Muscle layer of colon (tissue), 2 donors: ENCODE measurements at regions not wholly inside any gene's neighbourhood (a gene's known extent, or its start where the extent isn't known, plus 50 kb on each side); places are given as distances from the start of the nearest gene placed in this dataset.

ENCODE experiments used
- H3K27ac ChIP-seq: one replicate; pipeline ENCODE4 v1.7.0; 2013; ENCODE audit warnings: low read depth, mild to moderate bottlenecking, low read length, moderate library complexity
- H3K27me3 ChIP-seq, 2 donors: one replicate each; pipeline ENCODE4 v1.7.0; 2013; ENCODE audit warnings: low read length in 2 of 2, mild to moderate bottlenecking in 2 of 2; ENCODE audit not compliant: insufficient read depth in 2 of 2, control insufficient read depth in 1 of 2
- H3K36me3 ChIP-seq: one replicate; pipeline ENCODE4 v1.7.0; 2013; ENCODE audit warnings: mild to moderate bottlenecking, low read length; ENCODE audit not compliant: insufficient read depth
- H3K4me1 ChIP-seq: one replicate; pipeline ENCODE4 v1.7.0; 2013; ENCODE audit warnings: mild to moderate bottlenecking, low read length; ENCODE audit not compliant: insufficient read depth
- H3K4me3 ChIP-seq, 2 donors: one replicate each; pipeline ENCODE4 v1.7.0; 2013; ENCODE audit warnings: low read length in 2 of 2, low read depth in 1 of 2, mild to moderate bottlenecking in 1 of 2, moderate library complexity in 1 of 2
- H3K9ac ChIP-seq: one replicate; pipeline ENCODE4 v1.7.0; 2013; ENCODE audit warnings: low read length
- H3K9me3 ChIP-seq: one replicate; pipeline ENCODE4 v1.7.0; 2013; ENCODE audit warnings: mild to moderate bottlenecking, low read length
- donor health status: abdominal sarcoma.
- donor health status: Adenocarcinoma of cecum.

DNA sequence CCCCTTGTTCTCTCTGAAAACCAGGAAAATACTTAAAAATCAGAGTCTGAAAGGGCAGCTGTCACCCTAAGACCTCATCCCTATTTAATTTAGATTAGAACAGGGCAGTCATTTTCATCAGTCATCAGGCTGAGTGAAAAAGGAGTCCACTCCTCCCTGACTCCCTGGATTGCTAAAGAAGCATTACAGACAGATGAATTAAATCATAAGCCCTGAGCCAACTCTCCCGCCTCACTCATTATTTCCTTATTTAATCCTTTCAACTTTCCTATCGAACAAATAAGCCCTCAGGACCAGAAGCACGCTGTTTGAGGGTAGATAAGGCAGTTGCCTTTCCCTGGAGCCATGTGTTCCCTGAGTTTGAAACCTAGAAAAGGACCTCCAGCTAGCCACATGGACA is 201.9 kb upstream of the ANKRD55 start:
- Histone ChIP-seq H3K36me3 (no peaks in the 10 kb centered on the region), H3K4me1 (no peaks in the 10 kb centered on the region), H3K9ac (no peak overlapping the region), H3K4me3 (no peak overlapping the region), H3K9me3 (no peaks in the 10 kb centered on the region), H3K27ac (no peak overlapping the region), H3K27me3 (no peaks in the 10 kb centered on the region)

DNA sequence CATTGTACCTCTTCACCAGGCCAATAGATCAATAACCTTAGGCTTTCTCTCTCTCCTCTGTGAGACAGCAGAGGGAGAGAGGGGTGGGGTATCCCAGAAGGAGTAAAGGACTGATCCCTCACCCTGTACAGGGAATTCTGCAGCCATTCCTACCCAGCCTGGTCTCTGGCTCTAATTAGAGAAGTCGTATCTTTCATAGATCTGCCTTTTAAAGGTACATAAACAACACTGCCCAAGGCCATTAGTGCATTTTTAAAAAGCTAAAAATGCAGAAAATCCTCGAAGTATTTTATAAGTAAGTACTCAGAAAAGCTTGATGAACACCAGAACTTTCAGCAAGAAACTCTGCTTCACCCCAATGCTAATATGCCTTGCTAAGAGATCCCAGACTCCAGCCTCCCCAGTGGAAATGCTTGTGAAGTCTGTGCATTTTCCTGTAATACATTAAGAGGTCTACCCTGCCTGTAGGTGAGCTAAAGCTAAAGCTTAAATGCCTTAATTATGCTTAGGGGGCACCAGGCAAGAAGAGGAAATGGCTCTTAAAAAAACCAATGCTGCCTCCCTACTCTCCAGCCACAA is 200.0 kb upstream of the ANKRD55 start:
- H3K36me3 ChIP-seq, result no peaks in the 10 kb centered on the region
- H3K27me3 ChIP-seq, result no peaks in the 10 kb centered on the region
- no peak overlapping the region for H3K9ac ChIP-seq
- no peaks in the 10 kb centered on the region for H3K4me1 ChIP-seq
- H3K27ac ChIP-seq, result no peak overlapping the region
- no peaks in the 10 kb centered on the region for H3K9me3 ChIP-seq
- no peak overlapping the region for H3K4me3 ChIP-seq

DNA sequence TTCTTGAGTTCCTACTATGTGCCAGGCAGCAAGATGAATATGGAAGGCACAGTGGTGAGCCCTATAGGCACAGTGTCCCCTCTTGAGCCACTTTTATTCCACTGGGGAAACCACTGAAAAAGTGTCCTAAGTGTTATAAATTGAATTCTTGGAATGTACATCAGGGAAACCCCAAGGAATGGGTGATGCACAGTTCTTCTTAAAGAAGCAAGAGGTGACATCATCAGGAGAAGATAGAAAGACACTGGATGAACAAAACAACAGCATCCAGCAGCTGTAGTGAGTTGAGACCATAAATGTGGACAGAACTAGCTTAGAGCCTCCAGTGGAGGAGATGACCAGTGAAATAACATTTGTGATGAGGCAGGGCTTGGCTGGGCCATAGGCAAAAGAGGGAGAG is 199.2 kb upstream of the ANKRD55 start:
- H3K27me3 ChIP-seq, result no peaks in the 10 kb centered on the region
- H3K4me1 ChIP-seq, result no peaks in the 10 kb centered on the region
- H3K9ac ChIP-seq, result no peak overlapping the region
- no peaks in the 10 kb centered on the region for H3K9me3 ChIP-seq
- no peaks in the 10 kb centered on the region for H3K36me3 ChIP-seq
- no peak overlapping the region for H3K27ac ChIP-seq
- no peak overlapping the region for H3K4me3 ChIP-seq

DNA sequence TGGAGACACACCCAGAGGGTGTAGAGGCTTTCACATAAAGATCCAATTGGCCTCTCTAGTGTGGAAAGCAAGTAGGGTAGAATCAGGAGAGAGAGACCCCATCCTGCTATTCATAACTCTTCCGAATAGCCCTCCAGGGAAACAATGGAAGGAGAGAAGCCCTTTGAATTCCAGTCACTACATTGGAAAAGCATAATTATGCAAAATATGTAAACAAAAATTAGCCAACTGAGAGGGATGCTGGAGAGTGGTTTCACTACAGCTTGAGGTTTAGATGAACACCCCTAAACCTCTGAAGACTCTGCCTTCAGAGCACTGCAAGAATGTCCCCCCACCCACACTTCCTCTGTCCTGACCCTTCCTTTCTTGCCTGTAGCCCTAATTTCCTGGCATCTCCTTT is 197.3 kb upstream of the ANKRD55 start:
- no peaks in the 10 kb centered on the region for H3K4me1 ChIP-seq
- no peaks in the 10 kb centered on the region for H3K36me3 ChIP-seq
- no peak overlapping the region for H3K27ac ChIP-seq
- H3K9ac ChIP-seq, result no peak overlapping the region
- no peaks in the 10 kb centered on the region for H3K27me3 ChIP-seq
- no peak overlapping the region for H3K4me3 ChIP-seq
- H3K9me3 ChIP-seq, result no peaks in the 10 kb centered on the region

DNA sequence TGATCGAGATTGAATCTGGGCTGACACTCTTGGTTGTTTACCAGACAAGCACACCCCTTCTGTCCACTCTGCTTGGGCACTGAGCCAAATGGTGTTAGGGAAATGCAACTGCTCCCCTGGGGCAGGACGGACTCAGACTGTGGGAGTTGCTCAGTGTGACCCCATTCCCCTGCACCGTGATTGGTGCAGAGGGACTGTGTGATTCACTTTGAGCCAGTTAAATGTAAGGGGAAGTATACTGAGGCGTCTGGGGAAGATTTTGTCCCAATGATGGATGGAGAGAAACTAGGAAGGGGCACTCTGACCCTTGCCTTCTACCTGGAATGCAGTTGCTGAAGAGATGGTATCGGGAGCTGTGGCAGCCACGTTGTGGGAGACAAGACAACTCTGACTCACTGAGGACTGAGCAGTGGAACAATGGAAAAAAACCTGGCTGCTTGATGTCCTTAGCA is 196.0 kb upstream of the ANKRD55 start:
- no peaks in the 10 kb centered on the region for H3K4me1 ChIP-seq
- no peak overlapping the region for H3K4me3 ChIP-seq
- H3K9ac ChIP-seq, result no peak overlapping the region
- no peaks in the 10 kb centered on the region for H3K36me3 ChIP-seq
- no peak overlapping the region for H3K27ac ChIP-seq
- no peaks in the 10 kb centered on the region for H3K9me3 ChIP-seq
- no peaks in the 10 kb centered on the region for H3K27me3 ChIP-seq

DNA sequence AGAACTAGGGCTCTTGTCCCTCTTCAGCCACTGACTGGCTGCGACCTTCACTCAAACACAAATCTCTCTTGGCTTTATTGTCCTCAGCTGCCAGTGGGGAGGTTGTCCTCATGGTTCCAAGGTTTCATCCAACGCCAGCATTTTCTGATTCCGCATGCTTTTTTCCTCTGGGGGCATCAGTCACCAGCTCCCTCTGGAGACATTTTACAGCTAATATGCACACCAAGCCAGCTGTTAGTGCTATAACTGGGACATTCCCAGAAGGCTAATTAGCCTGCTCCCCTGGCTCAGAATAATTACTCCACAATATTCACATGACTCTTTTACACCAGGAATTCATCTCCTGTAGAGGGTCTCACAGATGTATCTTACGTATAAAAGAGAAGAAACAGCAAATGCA is 193.6 kb upstream of the ANKRD55 start:
- Histone ChIP-seq H3K9me3 (no peaks in the 10 kb centered on the region), H3K36me3 (no peaks in the 10 kb centered on the region), H3K27ac (no peak overlapping the region), H3K4me1 (no peaks in the 10 kb centered on the region), H3K4me3 (no peak overlapping the region), H3K9ac (no peak overlapping the region), H3K27me3 (no peaks in the 10 kb centered on the region)

- H3K27me3 ChIP-seq, result no peaks in the 10 kb centered on the region
- peaks cover 5% of the 10 kb centered on the region for H3K9me3 ChIP-seq
- no peak overlapping the region for H3K27ac ChIP-seq
- H3K4me1 ChIP-seq, result no peaks in the 10 kb centered on the region
- no peak overlapping the region for H3K9ac ChIP-seq
- no peaks in the 10 kb centered on the region for H3K36me3 ChIP-seq
- no peak overlapping the region for H3K4me3 ChIP-seq
Measured at GRCh38 chr5:56422076-56422762, 189.1 kb upstream of the ANKRD55 start.

GRCh38 chr5:56421246-56422075 is 188.3 kb upstream of the ANKRD55 start:
- Histone ChIP-seq H3K27ac (no peak overlapping the region), H3K9me3 (peaks cover 5% of the 10 kb centered on the region), H3K36me3 (no peaks in the 10 kb centered on the region), H3K4me3 (no peak overlapping the region), H3K4me1 (no peaks in the 10 kb centered on the region), H3K9ac (no peak overlapping the region), H3K27me3 (no peaks in the 10 kb centered on the region)

DNA sequence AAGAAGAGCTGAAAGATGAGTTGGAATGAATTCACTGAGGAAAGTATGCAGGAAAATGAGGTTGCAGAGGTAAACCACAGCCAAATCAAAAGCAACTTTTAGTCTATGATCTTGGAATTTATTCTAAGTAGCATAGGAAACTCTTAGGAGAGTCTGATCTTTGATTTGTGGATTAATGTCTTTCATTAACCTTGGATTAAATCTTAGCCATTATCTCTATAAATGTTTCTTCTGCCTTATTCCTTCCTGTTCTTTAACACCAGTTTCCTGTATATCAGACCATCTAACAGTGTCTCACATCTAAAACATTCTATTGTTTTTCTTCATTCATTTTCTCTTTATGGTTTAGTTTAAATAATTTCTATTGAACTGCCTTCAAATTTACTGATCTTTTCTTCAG is 187.2 kb upstream of the ANKRD55 start:
- Histone ChIP-seq H3K9ac (no peak overlapping the region), H3K36me3 (no peaks in the 10 kb centered on the region), H3K27me3 (no peaks in the 10 kb centered on the region), H3K9me3 (peaks cover 5% of the 10 kb centered on the region), H3K4me3 (no peak overlapping the region), H3K27ac (no peak overlapping the region), H3K4me1 (peaks cover 4% of the 10 kb centered on the region)

GRCh38 chr5:56419667-56420066 is 186.5 kb upstream of the ANKRD55 start:
- Histone ChIP-seq H3K27me3 (no peaks in the 10 kb centered on the region), H3K4me1 (peaks cover 4% of the 10 kb centered on the region), H3K36me3 (no peaks in the 10 kb centered on the region), H3K27ac (no peak overlapping the region), H3K9ac (no peak overlapping the region), H3K9me3 (peaks cover 5% of the 10 kb centered on the region), H3K4me3 (no peak overlapping the region)

GRCh38 chr5:56415356-56415765 is 182.2 kb upstream of the ANKRD55 start:
- H3K4me1 ChIP-seq, result peaks cover 4% of the 10 kb centered on the region
- no peak overlapping the region for H3K27ac ChIP-seq
- no peak overlapping the region for H3K9ac ChIP-seq
- no peak overlapping the region for H3K4me3 ChIP-seq
- H3K9me3 ChIP-seq, result peaks cover 5% of the 10 kb centered on the region
- H3K27me3 ChIP-seq, result no peaks in the 10 kb centered on the region
- no peaks in the 10 kb centered on the region for H3K36me3 ChIP-seq
